ENCODE measurements at regions not wholly inside any gene's neighbourhood (a gene's known extent, or its start where the extent isn't known, plus 50 kb on each side); places are given as distances from the start of the nearest gene placed in this dataset.

GRCh38 chr10:64313967-64314366 is 792.8 kb downstream of the REEP3 start:
- no peak for DNase-seq (ENCODE audit: low read depth, low spot score)

GRCh38 chr10:64316416-64316815 is 795.2 kb downstream of the REEP3 start:
- DNase-seq (ENCODE audit: low read depth, low spot score), result no peak

GRCh38 chr10:64316833-64317232 is 795.6 kb downstream of the REEP3 start:
- no peak for DNase-seq (ENCODE audit: low read depth, low spot score)

- no peak for DNase-seq (ENCODE audit: low read depth, low spot score)
These were observed 799.2 kb downstream of the REEP3 start for GRCh38 chr10:64320448-64320847.

GRCh38 chr10:64329510-64329909 is 808.3 kb downstream of the REEP3 start:
- no peak for DNase-seq (ENCODE audit: low read depth, low spot score)

- no peak for DNase-seq (ENCODE audit: low read depth, low spot score)
These were observed 811.4 kb downstream of the REEP3 start for GRCh38 chr10:64332551-64332950.

- DNase-seq (ENCODE audit: low read depth, low spot score), result no peak
These were observed 812.9 kb downstream of the REEP3 start for GRCh38 chr10:64334084-64334483.

- DNase-seq (ENCODE audit: low read depth, low spot score), result no peak
These were observed 823.0 kb downstream of the REEP3 start for GRCh38 chr10:64344211-64344610.

GRCh38 chr10:64345856-64346255 is 824.7 kb downstream of the REEP3 start:
- DNase-seq (ENCODE audit: low read depth, low spot score), result no peak

GRCh38 chr10:64346389-64346788 is 825.2 kb downstream of the REEP3 start:
- no peak for DNase-seq (ENCODE audit: low read depth, low spot score)

GRCh38 chr10:64350665-64351064 is 829.5 kb downstream of the REEP3 start:
- no peak for DNase-seq (ENCODE audit: low read depth, low spot score)

- DNase-seq (ENCODE audit: low read depth, low spot score), result no peak
These were observed 837.7 kb downstream of the REEP3 start for GRCh38 chr10:64358907-64359306.

- peak; percentile 5 for DNase-seq (ENCODE audit: low read depth, low spot score)
These were observed 839.0 kb downstream of the REEP3 start for GRCh38 chr10:64360240-64360639.

- no peak for DNase-seq (ENCODE audit: low read depth, low spot score)
These were observed 842.5 kb downstream of the REEP3 start for GRCh38 chr10:64363687-64364086.

- DNase-seq (ENCODE audit: low read depth, low spot score), result no peak
These were observed 844.5 kb downstream of the REEP3 start for GRCh38 chr10:64365663-64366062.

- no peak for DNase-seq (ENCODE audit: low read depth, low spot score)
These were observed 847.1 kb downstream of the REEP3 start for GRCh38 chr10:64368298-64368697.

- DNase-seq (ENCODE audit: low read depth, low spot score), result no peak
These were observed 848.9 kb downstream of the REEP3 start for GRCh38 chr10:64369885-64370773.

GRCh38 chr10:64374346-64374745 is 853.1 kb downstream of the REEP3 start:
- no peak for DNase-seq (ENCODE audit: low read depth, low spot score)

- DNase-seq (ENCODE audit: low read depth, low spot score), result no peak
These were observed 855.0 kb downstream of the REEP3 start for GRCh38 chr10:64376167-64376566.

GRCh38 chr10:64379898-64380297 is 858.7 kb downstream of the REEP3 start:
- DNase-seq (ENCODE audit: low read depth, low spot score), result no peak

- DNase-seq (ENCODE audit: low read depth, low spot score), result peak; percentile 75
These were observed 864.2 kb downstream of the REEP3 start for GRCh38 chr10:64385355-64385754.

GRCh38 chr10:64394744-64395143 is 873.5 kb downstream of the REEP3 start:
- DNase-seq (ENCODE audit: low read depth, low spot score), result no peak

- DNase-seq (ENCODE audit: low read depth, low spot score), result peak; percentile 25
These were observed 875.0 kb downstream of the REEP3 start for GRCh38 chr10:64396105-64396708.

Measured in iPS DF 19.7 (cell line).